ENCODE measurements at regions not wholly inside any gene's neighbourhood (a gene's known extent, or its start where the extent isn't known, plus 50 kb on each side); places are given as distances from the start of the nearest gene placed in this dataset.

GRCh38 chr11:81725701-81726100, 1008.0 kb downstream of the FAM181B start:
- TF ChIP-seq, protein P1, sequence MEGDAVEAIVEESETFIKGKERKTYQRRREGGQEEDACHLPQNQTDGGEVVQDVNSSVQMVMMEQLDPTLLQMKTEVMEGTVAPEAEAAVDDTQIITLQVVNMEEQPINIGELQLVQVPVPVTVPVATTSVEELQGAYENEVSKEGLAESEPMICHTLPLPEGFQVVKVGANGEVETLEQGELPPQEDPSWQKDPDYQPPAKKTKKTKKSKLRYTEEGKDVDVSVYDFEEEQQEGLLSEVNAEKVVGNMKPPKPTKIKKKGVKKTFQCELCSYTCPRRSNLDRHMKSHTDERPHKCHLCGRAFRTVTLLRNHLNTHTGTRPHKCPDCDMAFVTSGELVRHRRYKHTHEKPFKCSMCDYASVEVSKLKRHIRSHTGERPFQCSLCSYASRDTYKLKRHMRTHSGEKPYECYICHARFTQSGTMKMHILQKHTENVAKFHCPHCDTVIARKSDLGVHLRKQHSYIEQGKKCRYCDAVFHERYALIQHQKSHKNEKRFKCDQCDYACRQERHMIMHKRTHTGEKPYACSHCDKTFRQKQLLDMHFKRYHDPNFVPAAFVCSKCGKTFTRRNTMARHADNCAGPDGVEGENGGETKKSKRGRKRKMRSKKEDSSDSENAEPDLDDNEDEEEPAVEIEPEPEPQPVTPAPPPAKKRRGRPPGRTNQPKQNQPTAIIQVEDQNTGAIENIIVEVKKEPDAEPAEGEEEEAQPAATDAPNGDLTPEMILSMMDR (conservative IDR thresholded peaks at IDR 0.05; ENCODE audit: control insufficient read depth, insufficient read depth, low read depth, low read length) = no peak
- peak; percentile 36 for DNase-seq (ENCODE audit: low read depth)
- H3K4me3 ChIP-seq (ENCODE audit: control insufficient read depth, low read depth, low read length) = no peak overlapping the region

DNA sequence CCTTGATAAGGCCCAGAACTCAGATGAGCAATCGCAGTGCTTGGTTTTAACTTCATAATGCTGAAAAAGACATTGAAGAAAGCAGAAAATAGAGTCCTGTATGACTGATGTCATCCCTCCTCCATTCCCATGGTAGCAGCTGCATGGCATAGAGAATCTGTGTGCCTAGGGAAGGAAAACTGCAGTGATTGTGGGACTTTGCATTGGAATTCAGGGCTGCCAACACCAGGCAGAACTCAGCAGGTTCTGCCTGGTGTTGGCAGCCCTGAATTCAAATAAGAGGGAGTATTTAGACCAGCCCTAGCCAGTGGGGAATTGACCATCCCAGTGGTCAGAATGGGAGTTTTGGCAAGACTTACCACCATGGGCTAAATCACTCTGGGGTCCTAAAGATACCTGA, 1016.0 kb downstream of the FAM181B start:
- TF ChIP-seq, protein P1 (conservative IDR thresholded peaks at IDR 0.05; ENCODE audit: control insufficient read depth, insufficient read depth, low read depth, low read length) = no peak
- H3K4me3 ChIP-seq (ENCODE audit: control insufficient read depth, low read depth, low read length) = no peak overlapping the region
- DNase-seq (ENCODE audit: low read depth) = no peak

DNA sequence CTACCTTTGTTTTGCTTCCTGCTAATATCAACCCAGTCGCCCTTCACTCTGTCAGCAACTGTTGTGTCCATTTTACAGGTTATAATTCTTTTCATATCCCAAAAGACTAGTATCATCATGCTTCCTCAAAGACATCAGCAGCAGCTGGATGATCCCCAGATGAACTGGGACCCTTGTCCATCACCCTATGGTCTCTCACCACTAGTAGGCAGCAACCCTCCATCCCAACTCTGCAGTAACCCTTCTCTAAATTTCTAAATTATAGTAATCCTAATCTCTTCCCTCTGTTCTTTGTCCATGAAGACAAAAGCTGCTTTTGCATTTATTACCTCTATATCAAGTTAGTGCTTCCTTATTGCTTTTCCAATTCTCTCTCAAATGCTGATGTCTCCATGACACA, 1025.8 kb downstream of the FAM181B start:
- no peak overlapping the region for H3K4me3 ChIP-seq (ENCODE audit: control insufficient read depth, low read depth, low read length)
- DNase-seq (ENCODE audit: low read depth) = no peak
- TF ChIP-seq, protein P1 (conservative IDR thresholded peaks at IDR 0.05; ENCODE audit: control insufficient read depth, insufficient read depth, low read depth, low read length) = peak; percentile 20

GRCh38 chr11:81705283-81705682, 1028.4 kb downstream of the FAM181B start:
- DNase-seq (ENCODE audit: low read depth) = no peak
- TF ChIP-seq, protein P1 (conservative IDR thresholded peaks at IDR 0.05; ENCODE audit: control insufficient read depth, insufficient read depth, low read depth, low read length) = no peak
- no peak overlapping the region for H3K4me3 ChIP-seq (ENCODE audit: control insufficient read depth, low read depth, low read length)

DNA sequence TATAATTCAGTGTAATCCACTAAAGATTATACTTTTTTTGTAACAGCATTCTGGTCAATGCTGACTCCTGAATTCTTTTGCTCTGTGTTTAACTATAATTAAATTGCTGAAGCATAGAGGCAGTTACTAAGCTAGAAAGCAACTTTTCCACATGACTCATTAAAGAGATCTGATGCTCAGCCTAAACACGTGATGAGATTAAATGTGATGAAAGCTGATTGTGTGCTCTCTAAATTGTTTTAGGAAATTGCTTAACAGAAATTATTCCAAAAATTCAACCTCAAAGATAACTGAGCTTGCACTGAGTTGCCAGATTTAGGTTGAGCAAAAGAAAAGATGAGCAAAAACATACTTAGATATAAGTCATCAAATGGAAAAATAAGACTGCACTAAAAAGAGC, 1033.6 kb downstream of the FAM181B start:
- peak; percentile 0 for DNase-seq (ENCODE audit: low read depth)
- no peak overlapping the region for H3K4me3 ChIP-seq (ENCODE audit: control insufficient read depth, low read depth, low read length)
- TF ChIP-seq, protein P1 (conservative IDR thresholded peaks at IDR 0.05; ENCODE audit: control insufficient read depth, insufficient read depth, low read depth, low read length) = no peak

- DNase-seq (ENCODE audit: low read depth) = no peak
- TF ChIP-seq, protein P1 (conservative IDR thresholded peaks at IDR 0.05; ENCODE audit: control insufficient read depth, insufficient read depth, low read depth, low read length) = no peak
- no peak overlapping the region for H3K4me3 ChIP-seq (ENCODE audit: control insufficient read depth, low read depth, low read length)
Observed at GRCh38 chr11:81687057-81687456, 1046.6 kb downstream of the FAM181B start.

DNA sequence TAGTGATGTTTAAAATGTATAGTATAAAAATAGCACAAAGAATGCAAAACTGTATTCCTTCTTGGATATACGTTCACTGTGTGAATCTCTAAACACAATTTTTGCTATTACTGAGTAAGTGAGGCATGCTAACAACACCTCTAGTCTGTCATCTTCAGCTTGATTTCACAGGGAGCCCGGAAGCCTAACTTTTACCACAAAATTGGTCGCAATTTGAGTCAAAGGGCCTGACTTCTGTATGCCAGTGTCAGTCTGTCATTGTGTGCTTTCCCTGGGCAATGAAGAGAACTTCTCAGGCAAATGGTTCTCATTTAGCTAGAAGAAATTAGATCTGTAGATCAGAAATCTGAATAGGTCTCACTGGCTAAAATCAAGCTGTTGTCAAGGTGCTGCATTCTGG, 1059.5 kb downstream of the FAM181B start:
- H3K4me3 ChIP-seq (ENCODE audit: control insufficient read depth, low read depth, low read length) = no peak overlapping the region
- TF ChIP-seq, protein P1 (conservative IDR thresholded peaks at IDR 0.05; ENCODE audit: control insufficient read depth, insufficient read depth, low read depth, low read length) = no peak
- no peak for DNase-seq (ENCODE audit: low read depth)

Measured in fibroblast of mammary gland (primary cell).